Endothelial cell (in vitro differentiated cells): ENCODE measurements at regions not wholly inside any gene's neighbourhood (a gene's known extent, or its start where the extent isn't known, plus 50 kb on each side); places are given as distances from the start of the nearest gene placed in this dataset.

ENCODE experiments used
- DNase-seq: peaks from one replicate; pipeline ENCODE4 v3.0.0; 2021; ENCODE audit warnings: low spot score
- H3K27ac Mint-ChIP-seq: one replicate; pipeline ENCODE4 v1.8.0; 2021; ENCODE audit warnings: mixed read lengths, inconsistent platforms; ENCODE audit not compliant: unreplicated experiment
- H3K27me3 Mint-ChIP-seq: one replicate; pipeline ENCODE4 v1.8.0; 2021; ENCODE audit warnings: mild to moderate bottlenecking, moderate library complexity, mixed read lengths, inconsistent platforms; ENCODE audit not compliant: unreplicated experiment
- H3K36me3 Mint-ChIP-seq: one replicate; pipeline ENCODE4 v1.8.0; 2021; ENCODE audit warnings: mild to moderate bottlenecking, low read depth, mixed read lengths, inconsistent platforms; ENCODE audit not compliant: unreplicated experiment
- H3K4me1 Mint-ChIP-seq: one replicate; pipeline ENCODE4 v1.8.0; 2021; ENCODE audit warnings: mild to moderate bottlenecking, mixed read lengths, inconsistent platforms; ENCODE audit not compliant: unreplicated experiment
- H3K4me3 Mint-ChIP-seq: one replicate; pipeline ENCODE4 v1.8.0; 2021; ENCODE audit warnings: mild to moderate bottlenecking, mixed read lengths, inconsistent platforms; ENCODE audit not compliant: unreplicated experiment
- H3K9me3 Mint-ChIP-seq: one replicate; pipeline ENCODE4 v1.8.0; 2021; ENCODE audit warnings: mixed read lengths, inconsistent platforms; ENCODE audit not compliant: unreplicated experiment
- TF ChIP-seq, protein P1 (sequence below): fragments of 200-600 bp; sonication (generic); IDR thresholded peaks from one replicate; pipeline ENCODE4 v1.5.0; 2021; ENCODE audit warnings: antibody characterized with exemption; ENCODE audit not compliant: unreplicated experiment

GRCh38 chr7:101699881-101700823, 71.1 kb upstream of the MYL10 start:
- DNase-seq = no peak
- H3K36me3 Mint-ChIP-seq = no peaks in the 10 kb centered on the region
- no peaks in the 10 kb centered on the region for H3K4me1 Mint-ChIP-seq
- H3K27me3 Mint-ChIP-seq = peaks cover 9% of the 10 kb centered on the region
- H3K4me3 Mint-ChIP-seq = no peak overlapping the region
- no peaks in the 10 kb centered on the region for H3K9me3 Mint-ChIP-seq
- H3K27ac Mint-ChIP-seq = no peak overlapping the region
- TF ChIP-seq, protein P1, sequence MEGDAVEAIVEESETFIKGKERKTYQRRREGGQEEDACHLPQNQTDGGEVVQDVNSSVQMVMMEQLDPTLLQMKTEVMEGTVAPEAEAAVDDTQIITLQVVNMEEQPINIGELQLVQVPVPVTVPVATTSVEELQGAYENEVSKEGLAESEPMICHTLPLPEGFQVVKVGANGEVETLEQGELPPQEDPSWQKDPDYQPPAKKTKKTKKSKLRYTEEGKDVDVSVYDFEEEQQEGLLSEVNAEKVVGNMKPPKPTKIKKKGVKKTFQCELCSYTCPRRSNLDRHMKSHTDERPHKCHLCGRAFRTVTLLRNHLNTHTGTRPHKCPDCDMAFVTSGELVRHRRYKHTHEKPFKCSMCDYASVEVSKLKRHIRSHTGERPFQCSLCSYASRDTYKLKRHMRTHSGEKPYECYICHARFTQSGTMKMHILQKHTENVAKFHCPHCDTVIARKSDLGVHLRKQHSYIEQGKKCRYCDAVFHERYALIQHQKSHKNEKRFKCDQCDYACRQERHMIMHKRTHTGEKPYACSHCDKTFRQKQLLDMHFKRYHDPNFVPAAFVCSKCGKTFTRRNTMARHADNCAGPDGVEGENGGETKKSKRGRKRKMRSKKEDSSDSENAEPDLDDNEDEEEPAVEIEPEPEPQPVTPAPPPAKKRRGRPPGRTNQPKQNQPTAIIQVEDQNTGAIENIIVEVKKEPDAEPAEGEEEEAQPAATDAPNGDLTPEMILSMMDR = no peak

DNA sequence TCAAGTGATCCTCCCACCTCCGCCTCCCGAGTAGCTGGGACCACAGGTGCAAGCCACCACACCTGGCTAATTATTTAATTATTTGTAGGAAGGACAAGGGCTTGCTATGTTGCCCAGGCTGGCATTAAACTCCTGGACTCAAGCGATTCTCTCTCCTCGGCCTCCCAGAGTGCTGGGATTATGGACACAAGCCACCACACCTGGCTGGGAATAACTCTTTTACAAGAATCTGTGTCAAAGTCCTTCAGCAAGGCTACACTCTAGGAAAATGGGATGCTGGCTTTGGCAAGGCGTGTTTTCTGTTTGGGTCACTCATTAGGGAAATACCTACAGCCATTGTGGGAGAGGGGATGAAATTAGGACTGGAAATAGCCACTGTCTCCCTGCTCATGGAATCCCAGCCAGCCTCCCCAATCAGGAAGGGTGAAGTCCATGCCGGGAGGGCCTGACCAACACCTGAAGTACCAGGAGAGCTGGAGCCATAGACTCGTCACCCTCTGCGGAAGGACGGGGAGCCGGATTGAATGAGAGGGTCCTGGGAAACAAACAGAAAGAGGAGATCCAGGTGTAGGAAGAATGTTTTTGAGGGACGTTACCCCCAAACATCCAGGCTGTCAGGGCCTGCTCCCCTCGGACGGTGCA, 72.2 kb upstream of the MYL10 start:
- Mint-ChIP-seq H3K36me3 (no peaks in the 10 kb centered on the region), H3K27ac (no peak overlapping the region), H3K4me1 (no peaks in the 10 kb centered on the region), H3K4me3 (no peak overlapping the region), H3K9me3 (no peaks in the 10 kb centered on the region), H3K27me3 (peaks cover 9% of the 10 kb centered on the region)
- no peak for DNase-seq
- TF ChIP-seq, protein P1 = no peak

DNA sequence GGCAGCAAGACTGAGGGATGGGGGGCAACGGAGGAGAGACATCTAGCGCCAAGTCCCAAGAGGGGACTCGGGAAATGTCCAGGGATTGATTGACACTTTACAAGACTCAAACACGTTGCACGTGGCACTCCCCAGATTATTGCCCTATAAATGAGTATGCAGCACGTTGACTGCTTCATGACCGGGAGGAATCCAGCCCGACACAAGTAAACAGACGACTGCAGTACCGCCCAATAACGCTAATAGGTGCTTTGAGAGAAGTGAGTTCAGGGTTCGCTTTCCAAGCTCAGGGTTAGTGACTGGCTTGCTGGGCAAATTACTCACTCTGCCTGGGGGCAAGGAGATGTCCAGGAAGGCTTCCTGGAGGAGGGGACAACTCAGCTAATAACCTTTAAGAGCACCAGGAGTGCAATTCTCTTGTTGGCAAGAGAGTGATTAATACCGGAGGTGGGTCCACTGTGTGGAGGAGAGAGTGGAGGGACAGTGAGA, 73.3 kb upstream of the MYL10 start:
- H3K27me3 Mint-ChIP-seq = peaks cover 6% of the 10 kb centered on the region
- no peak for DNase-seq
- TF ChIP-seq, protein P1 = no peak
- no peak overlapping the region for H3K4me3 Mint-ChIP-seq
- no peaks in the 10 kb centered on the region for H3K4me1 Mint-ChIP-seq
- H3K9me3 Mint-ChIP-seq = no peaks in the 10 kb centered on the region
- H3K27ac Mint-ChIP-seq = no peak overlapping the region
- no peaks in the 10 kb centered on the region for H3K36me3 Mint-ChIP-seq

GRCh38 chr7:101705331-101705730, 76.2 kb upstream of the MYL10 start:
- no peaks in the 10 kb centered on the region for H3K27me3 Mint-ChIP-seq
- no peaks in the 10 kb centered on the region for H3K36me3 Mint-ChIP-seq
- TF ChIP-seq, protein P1 = no peak
- no peaks in the 10 kb centered on the region for H3K4me1 Mint-ChIP-seq
- no peak for DNase-seq
- no peak overlapping the region for H3K4me3 Mint-ChIP-seq
- no peak overlapping the region for H3K27ac Mint-ChIP-seq
- H3K9me3 Mint-ChIP-seq = no peaks in the 10 kb centered on the region

DNA sequence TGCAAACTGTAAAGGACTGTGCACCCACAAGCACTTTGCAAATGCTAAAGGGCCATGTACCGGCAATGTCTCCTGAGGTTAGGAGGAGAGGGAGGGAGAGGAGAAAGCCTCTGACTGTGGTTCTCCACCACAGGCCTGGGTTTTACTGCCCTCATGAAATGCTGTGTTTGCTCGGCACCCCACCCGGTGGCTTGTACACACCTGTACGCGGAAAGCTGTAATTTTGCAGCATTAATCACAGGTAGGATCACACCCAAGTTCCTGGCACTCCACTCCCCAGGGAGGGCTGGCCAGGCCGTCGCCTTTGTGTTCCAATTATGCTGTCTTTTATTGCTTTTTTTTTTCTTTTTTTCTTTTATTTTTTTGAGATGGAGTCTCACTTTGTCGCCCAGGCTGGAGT, 78.5 kb upstream of the MYL10 start:
- TF ChIP-seq, protein P1 = no peak
- no peak overlapping the region for H3K27ac Mint-ChIP-seq
- no peaks in the 10 kb centered on the region for H3K27me3 Mint-ChIP-seq
- H3K9me3 Mint-ChIP-seq = no peaks in the 10 kb centered on the region
- DNase-seq = no peak
- no peak overlapping the region for H3K4me3 Mint-ChIP-seq
- no peaks in the 10 kb centered on the region for H3K4me1 Mint-ChIP-seq
- no peaks in the 10 kb centered on the region for H3K36me3 Mint-ChIP-seq
